SK-N-SH treated with all-trans-retinoic acid at 6 μM for 48 hours (cell line): ENCODE measurements at regions not wholly inside any gene's neighbourhood (a gene's known extent, or its start where the extent isn't known, plus 50 kb on each side); places are given as distances from the start of the nearest gene placed in this dataset.

Experiments
- ATAC-seq: fragments of 200-7000 bp; cut with Tn5 transposase; 3 replicates; pipeline ENCODE4 v1.9.1; 2020; ENCODE audit warnings: mild to moderate bottlenecking, moderate library complexity
- BACH2 ChIP-seq: fragments of 250-450 bp; sonication (Bioruptor Pico); IDR thresholded peaks from 2 replicates; pipeline ENCODE4 v1.9.0; 2021; ENCODE audit warnings: mild to moderate bottlenecking, borderline replicate concordance
- CREB5 ChIP-seq: fragments of 250-450 bp; sonication (Bioruptor Pico); IDR thresholded peaks from 2 replicates; pipeline ENCODE4 v1.5.1; 2020; ENCODE audit warnings: low read depth, mild to moderate bottlenecking, moderate library complexity
- CSDC2 ChIP-seq: fragments of 250-450 bp; sonication (Bioruptor Pico); IDR thresholded peaks from 2 replicates; pipeline ENCODE4 v1.5.0; 2020; ENCODE audit warnings: mild to moderate bottlenecking, moderate library complexity
- CSRNP3 ChIP-seq: fragments of 250-450 bp; sonication (Bioruptor Pico); IDR thresholded peaks from 2 replicates; pipeline ENCODE4 v1.5.1; 2021; ENCODE audit warnings: mild to moderate bottlenecking, moderate library complexity
- ESRRG ChIP-seq: fragments of 250-450 bp; sonication (Bioruptor Pico); IDR thresholded peaks from 2 replicates; pipeline ENCODE4 v1.6.1; 2021; ENCODE audit warnings: mild to moderate bottlenecking
- ISL1 ChIP-seq: fragments of 250-450 bp; sonication (Bioruptor Pico); IDR thresholded peaks from 2 replicates; pipeline ENCODE4 v2.1.2; 2022; ENCODE audit warnings: mild to moderate bottlenecking, moderate library complexity
- OSR1 ChIP-seq: fragments of 250-450 bp; sonication (Bioruptor Pico); IDR thresholded peaks from 2 replicates; pipeline ENCODE4 v1.8.0; 2022; ENCODE audit warnings: moderate library complexity, mild to moderate bottlenecking, inconsistent platforms
- POU6F1 ChIP-seq: fragments of 250-450 bp; sonication (Bioruptor Pico); IDR thresholded peaks from 2 replicates; pipeline ENCODE4 v1.8.0; 2021; ENCODE audit warnings: low read depth, mild to moderate bottlenecking, moderate library complexity, borderline replicate concordance
- PPARA ChIP-seq: fragments of 250-450 bp; sonication (Bioruptor Pico); IDR thresholded peaks from 2 replicates; pipeline ENCODE4 v1.5.0; 2020; ENCODE audit warnings: mild to moderate bottlenecking, borderline replicate concordance
- RARB ChIP-seq: fragments of 250-450 bp; sonication (Bioruptor Pico); IDR thresholded peaks from 2 replicates; pipeline ENCODE4 v1.8.0; 2021; ENCODE audit warnings: mild to moderate bottlenecking, moderate library complexity
- SNAI2 ChIP-seq: fragments of 250-450 bp; sonication (Bioruptor Pico); IDR thresholded peaks from 2 replicates; pipeline ENCODE4 v1.5.0; 2020; ENCODE audit warnings: mild to moderate bottlenecking, moderate library complexity
- TCF4 ChIP-seq: fragments of 250-450 bp; sonication (Bioruptor Pico); IDR thresholded peaks from 2 replicates; pipeline ENCODE4 v1.8.0; 2021; ENCODE audit warnings: mild to moderate bottlenecking, moderate library complexity, borderline replicate concordance
- TSHZ2 ChIP-seq: fragments of 250-450 bp; sonication (Bioruptor Pico); IDR thresholded peaks from 2 replicates; pipeline ENCODE4 v1.5.0; 2020; ENCODE audit warnings: mild to moderate bottlenecking, moderate library complexity
- ZC3H10 ChIP-seq: fragments of 250-450 bp; sonication (Bioruptor Pico); IDR thresholded peaks from 2 replicates; pipeline ENCODE4 v1.5.1; 2021; ENCODE audit warnings: mild to moderate bottlenecking, moderate library complexity
- ZFP3 ChIP-seq: fragments of 250-450 bp; sonication (Bioruptor Pico); IDR thresholded peaks from 2 replicates; pipeline ENCODE4 v1.5.0; 2020; ENCODE audit warnings: mild to moderate bottlenecking, moderate library complexity
- ZFP30 ChIP-seq: fragments of 450-650 bp; formaldehyde crosslinking; IDR thresholded peaks from 2 replicates; pipeline ENCODE4 v1.5.0; 2022; ENCODE audit warnings: mild to moderate bottlenecking, moderate library complexity
- ZNF565 ChIP-seq: fragments of 450-650 bp; formaldehyde crosslinking; conservative IDR thresholded peaks from 2 replicates; pipeline ENCODE4 v1.5.0; 2020; ENCODE audit warnings: low read depth, mild to moderate bottlenecking, moderate library complexity
- ZNF70 ChIP-seq: fragments of 450-650 bp; formaldehyde crosslinking; IDR thresholded peaks from 2 replicates; pipeline ENCODE4 v1.5.0; 2020; ENCODE audit warnings: mild to moderate bottlenecking, moderate library complexity
- ZNF8 ChIP-seq: fragments of 450-650 bp; formaldehyde crosslinking; IDR thresholded peaks from 2 replicates; pipeline ENCODE4 v1.5.0; 2020; ENCODE audit warnings: mild to moderate bottlenecking, moderate library complexity

- no peak; the same call in 2 of the 3 replicates for ATAC-seq
Observed at GRCh38 chr7:131619336-131620305, 63.2 kb upstream of the PODXL start.

GRCh38 chr7:131618391-131618790 is 62.0 kb upstream of the PODXL start:
- TF ChIP-seq PPARA (CRISPR knock-in tag) (no peak), CSDC2 (CRISPR knock-in tag) (no peak), ESRRG (CRISPR knock-in tag) (no peak), ISL1 (CRISPR knock-in tag) (no peak), ZNF565 (CRISPR knock-in tag) (no peak), TCF4 (CRISPR knock-in tag) (no peak), ZFP3 (CRISPR knock-in tag) (no peak), RARB (no peak), ZNF70 (no peak)
- no peak for ATAC-seq

More at GRCh38 chr7:131619336-131620305, 63.2 kb upstream of the PODXL start:
- no peak for TF ChIP-seq ZFP30 (CRISPR knock-in tag)
- TF ChIP-seq BACH2 (CRISPR knock-in tag), result no peak
- no peak for TF ChIP-seq CSDC2 (CRISPR knock-in tag)
- TF ChIP-seq ZNF565 (CRISPR knock-in tag), result no peak
- TF ChIP-seq ISL1 (CRISPR knock-in tag), result no peak
- TF ChIP-seq ESRRG (CRISPR knock-in tag), result no peak

GRCh38 chr7:131616487-131617200 is 60.2 kb upstream of the PODXL start:
- no peak for TF ChIP-seq ZC3H10 (CRISPR knock-in tag)
- TF ChIP-seq TSHZ2 (CRISPR knock-in tag), result no peak
- TF ChIP-seq ZNF70, result no peak
- no peak for TF ChIP-seq ZNF8 (CRISPR knock-in tag)
- TF ChIP-seq CSRNP3 (CRISPR knock-in tag), result no peak
- no peak for TF ChIP-seq SNAI2 (CRISPR knock-in tag)
- TF ChIP-seq CREB5 (CRISPR knock-in tag), result no peak
- ATAC-seq, result no peak

- TF ChIP-seq OSR1 (CRISPR knock-in tag), result no peak
- TF ChIP-seq POU6F1 (CRISPR knock-in tag), result no peak
- TF ChIP-seq ZFP3 (CRISPR knock-in tag), result no peak
- no peak for TF ChIP-seq ZNF565 (CRISPR knock-in tag)
- no peak for TF ChIP-seq ZNF70
- no peak for ATAC-seq
Observed at GRCh38 chr7:131613909-131614308, 57.5 kb upstream of the PODXL start.
